ENCODE measurements at regions not wholly inside any gene's neighbourhood (a gene's known extent, or its start where the extent isn't known, plus 50 kb on each side); places are given as distances from the start of the nearest gene placed in this dataset.

- TF ChIP-seq CTCF (IDR thresholded peaks at IDR 0.05; ENCODE audit: poor library complexity) (no peak), EZH2 (IDR thresholded peaks at IDR 0.05; ENCODE audit: borderline replicate concordance) (no peak)
These were observed 243.5 kb downstream of the NFKBIZ start for GRCh38 chr3:102092617-102093466.
